ENCODE measurements at regions not wholly inside any gene's neighbourhood (a gene's known extent, or its start where the extent isn't known, plus 50 kb on each side); places are given as distances from the start of the nearest gene placed in this dataset.
"Not testable (repeated sequence)": the region's sequence is repeated elsewhere in the genome, so short reads cannot be mapped to it uniquely, and the experiment has no call there.

DNA sequence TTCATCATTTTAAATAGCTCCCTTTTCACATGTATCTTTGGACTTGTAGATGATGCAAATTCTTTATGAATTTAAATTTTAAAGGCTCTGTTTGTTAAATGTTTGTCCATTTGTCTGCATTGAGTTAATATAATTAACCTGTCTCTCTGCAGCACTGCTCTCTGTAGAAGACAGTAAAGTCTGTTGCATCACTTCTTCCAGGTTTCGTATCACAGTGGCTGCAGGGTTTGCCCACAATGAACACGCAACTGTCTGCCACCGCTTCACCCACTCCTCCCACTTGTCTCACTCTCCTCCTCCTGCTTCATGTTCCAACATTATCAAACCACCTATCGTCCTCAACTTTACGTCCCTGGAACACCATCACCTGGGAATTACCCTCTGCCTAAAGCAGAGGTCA is 231.3 kb upstream of the SLC30A5 start:
- peaks cover 14% of the 10 kb centered on the region for H3K9me3 ChIP-seq (ENCODE audit: severe bottlenecking)
- TF ChIP-seq, protein P1, sequence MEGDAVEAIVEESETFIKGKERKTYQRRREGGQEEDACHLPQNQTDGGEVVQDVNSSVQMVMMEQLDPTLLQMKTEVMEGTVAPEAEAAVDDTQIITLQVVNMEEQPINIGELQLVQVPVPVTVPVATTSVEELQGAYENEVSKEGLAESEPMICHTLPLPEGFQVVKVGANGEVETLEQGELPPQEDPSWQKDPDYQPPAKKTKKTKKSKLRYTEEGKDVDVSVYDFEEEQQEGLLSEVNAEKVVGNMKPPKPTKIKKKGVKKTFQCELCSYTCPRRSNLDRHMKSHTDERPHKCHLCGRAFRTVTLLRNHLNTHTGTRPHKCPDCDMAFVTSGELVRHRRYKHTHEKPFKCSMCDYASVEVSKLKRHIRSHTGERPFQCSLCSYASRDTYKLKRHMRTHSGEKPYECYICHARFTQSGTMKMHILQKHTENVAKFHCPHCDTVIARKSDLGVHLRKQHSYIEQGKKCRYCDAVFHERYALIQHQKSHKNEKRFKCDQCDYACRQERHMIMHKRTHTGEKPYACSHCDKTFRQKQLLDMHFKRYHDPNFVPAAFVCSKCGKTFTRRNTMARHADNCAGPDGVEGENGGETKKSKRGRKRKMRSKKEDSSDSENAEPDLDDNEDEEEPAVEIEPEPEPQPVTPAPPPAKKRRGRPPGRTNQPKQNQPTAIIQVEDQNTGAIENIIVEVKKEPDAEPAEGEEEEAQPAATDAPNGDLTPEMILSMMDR (IDR thresholded peaks at IDR 0.05; ENCODE audit: low read depth, low read length), result no peak
- H3K4me3 ChIP-seq (ENCODE audit: low read depth, low read length), result no peak overlapping the region
- no peak overlapping the region for H3K27ac ChIP-seq
- DNase-seq, result no peak
- no peaks in the 10 kb centered on the region for H3K27me3 ChIP-seq (ENCODE audit: insufficient read depth, low read depth, severe bottlenecking)
- H3K36me3 ChIP-seq, result no peaks in the 10 kb centered on the region

DNA sequence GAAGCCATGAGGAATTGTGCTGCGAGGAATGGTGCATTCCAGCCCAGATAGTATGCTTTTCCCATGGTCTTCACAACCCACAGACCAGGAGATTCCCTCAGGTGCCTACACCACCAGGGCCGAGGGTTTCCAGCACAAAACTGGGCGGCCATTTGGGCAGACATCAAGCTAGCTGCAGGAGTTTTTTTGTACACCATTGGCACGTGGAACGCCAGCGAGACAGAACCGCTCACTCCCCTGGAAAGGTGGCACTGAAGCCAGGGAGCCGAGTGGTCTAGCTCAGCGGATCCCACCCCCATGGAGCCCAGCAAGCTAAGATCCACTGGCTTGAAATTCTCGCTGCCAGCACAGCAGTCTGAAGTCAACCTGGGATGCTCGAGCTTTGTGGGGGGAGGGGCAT is 228.6 kb upstream of the SLC30A5 start:
- not testable (repeated sequence) for H3K36me3 ChIP-seq; H3K27me3 ChIP-seq (ENCODE audit: insufficient read depth, low read depth, severe bottlenecking); DNase-seq; H3K27ac ChIP-seq; H3K4me3 ChIP-seq (ENCODE audit: low read depth, low read length)
- peaks cover 14% of the 10 kb centered on the region for H3K9me3 ChIP-seq (ENCODE audit: severe bottlenecking)

DNA sequence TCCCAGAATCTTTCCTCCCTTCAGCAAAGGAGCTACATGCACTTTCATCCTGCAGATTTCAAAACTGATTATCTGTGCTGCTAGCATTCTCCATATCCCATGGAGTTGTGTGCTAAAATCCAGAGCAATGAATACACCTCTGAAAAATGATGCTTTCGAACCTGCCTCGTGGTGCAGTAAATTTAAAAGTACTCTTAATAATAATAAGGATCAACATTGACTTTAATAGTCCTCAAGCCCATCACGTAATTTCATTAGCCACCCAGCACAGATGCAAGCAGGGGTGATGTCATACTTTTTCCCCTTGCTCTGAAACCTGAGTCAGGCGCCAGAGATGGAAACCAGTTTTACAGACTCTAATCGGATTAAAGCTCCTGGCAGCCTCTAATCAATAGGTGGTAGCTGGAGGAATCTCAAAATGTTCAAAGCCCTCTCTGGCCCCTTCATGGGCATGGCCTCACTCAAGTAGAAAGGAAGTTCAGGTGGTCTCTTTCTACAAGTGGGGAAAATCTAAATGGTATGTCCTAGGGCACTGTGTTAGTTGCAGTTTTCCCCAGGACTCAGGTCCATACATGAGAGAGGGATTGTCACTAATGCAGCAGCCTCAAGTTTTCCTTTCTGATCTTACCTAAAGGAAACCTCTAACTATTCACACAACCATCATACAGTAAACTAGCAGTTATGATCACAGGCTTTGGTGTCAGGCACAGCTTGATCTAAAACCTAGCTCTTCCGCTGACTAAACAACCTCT is 221.6 kb upstream of the SLC30A5 start:
- peak overlapping the region; percentile 18; the same call in 1 of the 2 replicates for H3K4me3 ChIP-seq (ENCODE audit: low read depth, low read length)

DNA sequence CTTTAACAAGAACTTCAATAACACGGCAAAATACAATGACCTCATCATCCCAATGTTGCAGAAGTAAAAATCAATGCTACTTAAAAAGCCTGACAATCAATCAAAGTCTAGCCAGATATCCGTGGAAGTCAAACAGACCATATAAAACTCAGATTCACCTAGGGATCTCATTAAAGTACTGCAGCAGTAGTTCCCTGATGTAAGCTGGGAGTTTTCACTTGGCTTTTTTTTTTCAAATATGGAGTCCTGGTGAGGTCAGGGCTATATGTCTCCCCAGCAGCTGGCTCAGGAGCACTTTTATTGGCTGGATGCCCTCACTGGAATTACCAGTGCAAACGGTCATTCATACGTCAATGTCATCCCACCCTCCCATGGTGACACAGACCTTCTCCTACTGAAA is 220.6 kb upstream of the SLC30A5 start:
- Histone ChIP-seq H3K27ac (peak overlapping the region; percentile 83), H3K36me3 (no peaks in the 10 kb centered on the region), H3K9me3 (ENCODE audit: severe bottlenecking) (no peaks in the 10 kb centered on the region), H3K4me3 (ENCODE audit: low read depth, low read length) (no peak overlapping the region), H3K27me3 (ENCODE audit: insufficient read depth, low read depth, severe bottlenecking) (no peaks in the 10 kb centered on the region)
- peak; percentile 74 for DNase-seq
- TF ChIP-seq, protein P1 (IDR thresholded peaks at IDR 0.05; ENCODE audit: low read depth, low read length), result no peak

More for the DNA sequence above, 221.6 kb upstream of the SLC30A5 start:
- DNase-seq, result peak; percentile 88
- Histone ChIP-seq H3K27ac (peak overlapping the region; percentile 83), H3K27me3 (ENCODE audit: insufficient read depth, low read depth, severe bottlenecking) (no peaks in the 10 kb centered on the region), H3K36me3 (no peaks in the 10 kb centered on the region), H3K9me3 (ENCODE audit: severe bottlenecking) (no peaks in the 10 kb centered on the region)
- TF ChIP-seq, protein P1 (IDR thresholded peaks at IDR 0.05; ENCODE audit: low read depth, low read length), result no peak

DNA sequence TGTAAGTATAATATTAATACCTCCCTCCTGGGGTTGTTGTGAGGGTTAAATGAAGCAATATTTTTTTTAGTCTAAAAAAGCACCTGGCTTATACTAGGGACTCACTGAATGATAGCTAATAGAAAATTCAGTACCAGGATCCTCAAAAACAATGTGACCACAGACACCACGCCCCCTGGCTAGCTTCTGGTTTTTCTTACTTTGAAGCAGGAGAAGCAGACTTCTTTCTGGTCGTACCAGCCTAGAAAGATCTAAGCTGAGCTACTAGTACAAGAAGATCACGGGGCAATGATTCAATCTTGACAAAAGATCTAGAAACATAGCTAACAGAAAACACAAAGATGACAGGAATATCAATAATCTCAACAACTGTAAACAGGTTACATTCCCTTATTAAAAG is 218.5 kb upstream of the SLC30A5 start:
- H3K4me3 ChIP-seq (ENCODE audit: low read depth, low read length), result no peak overlapping the region
- no peaks in the 10 kb centered on the region for H3K27me3 ChIP-seq (ENCODE audit: insufficient read depth, low read depth, severe bottlenecking)
- DNase-seq, result no peak
- H3K9me3 ChIP-seq (ENCODE audit: severe bottlenecking), result no peaks in the 10 kb centered on the region
- TF ChIP-seq, protein P1 (IDR thresholded peaks at IDR 0.05; ENCODE audit: low read depth, low read length), result no peak
- H3K27ac ChIP-seq, result no peak overlapping the region
- H3K36me3 ChIP-seq, result no peaks in the 10 kb centered on the region

DNA sequence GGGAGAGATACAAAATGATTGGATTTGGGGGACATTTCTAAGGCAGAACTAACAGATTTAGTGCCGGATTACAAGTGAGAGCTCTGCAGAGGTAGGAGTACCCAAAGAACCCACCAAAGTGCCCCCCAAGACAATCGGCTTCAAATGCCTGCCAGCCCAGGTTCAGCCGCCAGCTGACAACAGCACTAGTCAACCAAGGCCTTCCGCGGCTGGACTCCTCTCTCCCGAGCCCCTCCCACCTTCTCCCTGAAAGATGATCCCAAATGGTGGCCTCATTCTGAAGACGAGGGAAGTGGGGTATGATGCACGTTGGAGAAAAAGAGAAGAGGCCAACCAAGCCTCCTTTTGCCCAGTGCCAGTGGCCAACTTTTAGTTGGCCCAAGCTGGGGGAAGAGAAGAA is 210.4 kb upstream of the SLC30A5 start:
- no peak overlapping the region for H3K4me3 ChIP-seq (ENCODE audit: low read depth, low read length)
- no peak for DNase-seq
- H3K9me3 ChIP-seq (ENCODE audit: severe bottlenecking), result no peaks in the 10 kb centered on the region
- TF ChIP-seq, protein P1 (IDR thresholded peaks at IDR 0.05; ENCODE audit: low read depth, low read length), result no peak
- H3K36me3 ChIP-seq, result no peaks in the 10 kb centered on the region
- no peak overlapping the region for H3K27ac ChIP-seq
- H3K27me3 ChIP-seq (ENCODE audit: insufficient read depth, low read depth, severe bottlenecking), result no peaks in the 10 kb centered on the region
